Neuron (in vitro differentiated cells): ENCODE measurements at regions not wholly inside any gene's neighbourhood (a gene's known extent, or its start where the extent isn't known, plus 50 kb on each side); places are given as distances from the start of the nearest gene placed in this dataset.

Experiments used
- H2AFZ ChIP-seq: one replicate; pipeline ENCODE4 v1.6.1; 2013; ENCODE audit warnings: low read depth, mild to moderate bottlenecking, inconsistent platforms, low read length, moderate library complexity
- H3K27me3 ChIP-seq: one replicate; pipeline ENCODE4 v1.6.1; 2013; ENCODE audit warnings: low read length; ENCODE audit not compliant: insufficient read depth
- H3K36me3 ChIP-seq: one replicate; pipeline ENCODE4 v1.6.1; 2013; ENCODE audit warnings: low read length; ENCODE audit not compliant: insufficient read depth
- H3K4me1 ChIP-seq: one replicate; pipeline ENCODE4 v1.6.1; 2013; ENCODE audit warnings: low read length; ENCODE audit not compliant: insufficient read depth
- H3K4me3 ChIP-seq: 2 replicates; pipeline ENCODE4 v1.5.1; 2013; ENCODE audit warnings: mild to moderate bottlenecking, low read length, moderate library complexity
- H3K9me3 ChIP-seq: one replicate; pipeline ENCODE4 v1.6.1; 2013; ENCODE audit warnings: low read length

- no peaks in the 10 kb centered on the region for H3K4me1 ChIP-seq
- H3K4me3 ChIP-seq = no peak overlapping the region
- H3K36me3 ChIP-seq = no peaks in the 10 kb centered on the region
- H2AFZ ChIP-seq = no peak overlapping the region
- peaks cover 12% of the 10 kb centered on the region for H3K27me3 ChIP-seq
- H3K9me3 ChIP-seq = no peaks in the 10 kb centered on the region
Measured at GRCh38 chr12:4203772-4204376, 69.7 kb upstream of the CCND2 start.

GRCh38 chr12:4202918-4203317 is 70.6 kb upstream of the CCND2 start:
- Histone ChIP-seq H3K36me3 (no peaks in the 10 kb centered on the region), H3K27me3 (peaks cover 9% of the 10 kb centered on the region)

GRCh38 chr12:4202487-4202886 is 71.1 kb upstream of the CCND2 start:
- no peak overlapping the region for H3K4me3 ChIP-seq
- no peaks in the 10 kb centered on the region for H3K9me3 ChIP-seq
- no peaks in the 10 kb centered on the region for H3K4me1 ChIP-seq
- H3K27me3 ChIP-seq = peaks cover 9% of the 10 kb centered on the region
- H3K36me3 ChIP-seq = no peaks in the 10 kb centered on the region
- H2AFZ ChIP-seq = no peak overlapping the region

More at GRCh38 chr12:4202918-4203317, 70.6 kb upstream of the CCND2 start:
- Histone ChIP-seq H3K9me3 (no peaks in the 10 kb centered on the region), H2AFZ (no peak overlapping the region), H3K4me3 (no peak overlapping the region), H3K4me1 (no peaks in the 10 kb centered on the region)

GRCh38 chr12:4201333-4202100 is 72.0 kb upstream of the CCND2 start:
- Histone ChIP-seq H3K27me3 (peaks cover 9% of the 10 kb centered on the region), H2AFZ (no peak overlapping the region), H3K9me3 (no peaks in the 10 kb centered on the region), H3K4me3 (no peak overlapping the region), H3K4me1 (no peaks in the 10 kb centered on the region), H3K36me3 (no peaks in the 10 kb centered on the region)

GRCh38 chr12:4197922-4198763 is 75.4 kb upstream of the CCND2 start:
- peaks cover 13% of the 10 kb centered on the region for H3K27me3 ChIP-seq
- no peaks in the 10 kb centered on the region for H3K9me3 ChIP-seq
- H3K4me1 ChIP-seq = no peaks in the 10 kb centered on the region
- H3K36me3 ChIP-seq = no peaks in the 10 kb centered on the region
- H3K4me3 ChIP-seq = no peak overlapping the region
- no peak overlapping the region for H2AFZ ChIP-seq

- H3K27me3 ChIP-seq = peaks cover 6% of the 10 kb centered on the region
- H3K4me1 ChIP-seq = no peaks in the 10 kb centered on the region
- no peak overlapping the region for H2AFZ ChIP-seq
- no peaks in the 10 kb centered on the region for H3K9me3 ChIP-seq
- H3K36me3 ChIP-seq = no peaks in the 10 kb centered on the region
- no peak overlapping the region for H3K4me3 ChIP-seq
Measured at GRCh38 chr12:4196805-4197420, 76.6 kb upstream of the CCND2 start.

GRCh38 chr12:4194668-4195067 is 78.9 kb upstream of the CCND2 start:
- no peak overlapping the region for H3K4me3 ChIP-seq
- H2AFZ ChIP-seq = no peak overlapping the region
- peaks cover 6% of the 10 kb centered on the region for H3K27me3 ChIP-seq
- no peaks in the 10 kb centered on the region for H3K4me1 ChIP-seq
- no peaks in the 10 kb centered on the region for H3K9me3 ChIP-seq
- no peaks in the 10 kb centered on the region for H3K36me3 ChIP-seq

GRCh38 chr12:4193821-4194220 is 79.7 kb upstream of the CCND2 start:
- Histone ChIP-seq H3K27me3 (peaks cover 10% of the 10 kb centered on the region), H3K4me3 (no peak overlapping the region), H3K4me1 (no peaks in the 10 kb centered on the region), H3K36me3 (no peaks in the 10 kb centered on the region), H2AFZ (no peak overlapping the region), H3K9me3 (no peaks in the 10 kb centered on the region)

- Histone ChIP-seq H3K36me3 (no peaks in the 10 kb centered on the region), H3K27me3 (peaks cover 10% of the 10 kb centered on the region), H3K9me3 (no peaks in the 10 kb centered on the region), H2AFZ (no peak overlapping the region), H3K4me3 (no peak overlapping the region), H3K4me1 (no peaks in the 10 kb centered on the region)
Measured at GRCh38 chr12:4191642-4192041, 81.9 kb upstream of the CCND2 start.

- Histone ChIP-seq H2AFZ (no peak overlapping the region), H3K27me3 (peaks cover 10% of the 10 kb centered on the region), H3K4me1 (no peaks in the 10 kb centered on the region), H3K9me3 (no peaks in the 10 kb centered on the region), H3K4me3 (no peak overlapping the region), H3K36me3 (no peaks in the 10 kb centered on the region)
Measured at GRCh38 chr12:4191149-4191548, 82.4 kb upstream of the CCND2 start.

- Histone ChIP-seq H3K4me3 (no peak overlapping the region), H3K4me1 (no peaks in the 10 kb centered on the region), H3K27me3 (peaks cover 10% of the 10 kb centered on the region), H2AFZ (no peak overlapping the region), H3K9me3 (no peaks in the 10 kb centered on the region), H3K36me3 (no peaks in the 10 kb centered on the region)
Measured at GRCh38 chr12:4190366-4191063, 83.0 kb upstream of the CCND2 start.

- no peaks in the 10 kb centered on the region for H3K36me3 ChIP-seq
- no peak overlapping the region for H2AFZ ChIP-seq
- no peaks in the 10 kb centered on the region for H3K9me3 ChIP-seq
- H3K4me3 ChIP-seq = no peak overlapping the region
- H3K27me3 ChIP-seq = peaks cover 10% of the 10 kb centered on the region
- no peaks in the 10 kb centered on the region for H3K4me1 ChIP-seq
Measured at GRCh38 chr12:4189721-4190120, 83.8 kb upstream of the CCND2 start.
